ENCODE measurements at regions not wholly inside any gene's neighbourhood (a gene's known extent, or its start where the extent isn't known, plus 50 kb on each side); places are given as distances from the start of the nearest gene placed in this dataset.

DNA sequence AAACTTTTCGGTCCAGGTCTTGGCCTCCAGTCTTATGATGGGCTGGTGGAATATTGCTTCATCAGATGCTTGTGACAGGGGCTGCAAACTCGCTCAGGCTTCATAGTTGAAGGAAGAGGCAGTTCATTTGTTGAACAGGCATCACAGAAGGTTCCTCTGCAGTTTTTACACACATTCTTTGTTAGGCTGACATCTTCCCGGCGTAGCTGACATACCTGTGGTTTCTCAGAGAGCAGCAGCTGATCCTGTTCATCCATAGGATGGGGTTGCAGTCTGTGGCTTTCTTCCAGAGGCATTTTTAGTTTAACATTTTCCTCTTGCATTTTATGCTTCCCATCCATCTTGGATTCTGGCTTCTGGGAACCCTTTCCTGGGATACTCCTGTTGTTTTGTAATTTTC is 1255.2 kb downstream of the EFNA5 start:
- H3K4me3 ChIP-seq, result no peak overlapping the region
- no peaks in the 10 kb centered on the region for H3K36me3 ChIP-seq
- WGBS, 2 donors, result 75 to 86% methylated on average over 4 of the region's 4 CpGs
- no peaks in the 10 kb centered on the region for H3K9me3 ChIP-seq
- DNase-seq, result no peak
- no peaks in the 10 kb centered on the region for H3K4me1 ChIP-seq
- H3K27me3 ChIP-seq, result no peaks in the 10 kb centered on the region
- H3K27ac ChIP-seq, result no peak overlapping the region
- TF ChIP-seq POLR2A (IDR thresholded peaks at IDR 0.05), result no peak
- TF ChIP-seq EP300 (IDR thresholded peaks at IDR 0.05), result no peak
- TF ChIP-seq, protein P1, sequence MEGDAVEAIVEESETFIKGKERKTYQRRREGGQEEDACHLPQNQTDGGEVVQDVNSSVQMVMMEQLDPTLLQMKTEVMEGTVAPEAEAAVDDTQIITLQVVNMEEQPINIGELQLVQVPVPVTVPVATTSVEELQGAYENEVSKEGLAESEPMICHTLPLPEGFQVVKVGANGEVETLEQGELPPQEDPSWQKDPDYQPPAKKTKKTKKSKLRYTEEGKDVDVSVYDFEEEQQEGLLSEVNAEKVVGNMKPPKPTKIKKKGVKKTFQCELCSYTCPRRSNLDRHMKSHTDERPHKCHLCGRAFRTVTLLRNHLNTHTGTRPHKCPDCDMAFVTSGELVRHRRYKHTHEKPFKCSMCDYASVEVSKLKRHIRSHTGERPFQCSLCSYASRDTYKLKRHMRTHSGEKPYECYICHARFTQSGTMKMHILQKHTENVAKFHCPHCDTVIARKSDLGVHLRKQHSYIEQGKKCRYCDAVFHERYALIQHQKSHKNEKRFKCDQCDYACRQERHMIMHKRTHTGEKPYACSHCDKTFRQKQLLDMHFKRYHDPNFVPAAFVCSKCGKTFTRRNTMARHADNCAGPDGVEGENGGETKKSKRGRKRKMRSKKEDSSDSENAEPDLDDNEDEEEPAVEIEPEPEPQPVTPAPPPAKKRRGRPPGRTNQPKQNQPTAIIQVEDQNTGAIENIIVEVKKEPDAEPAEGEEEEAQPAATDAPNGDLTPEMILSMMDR (IDR thresholded peaks at IDR 0.05), result no peak
- no peak for TF ChIP-seq POLR2AphosphoS5 (IDR thresholded peaks at IDR 0.05)
- no peak for ATAC-seq (ENCODE audit: low FRiP score in 2 of 2)

DNA sequence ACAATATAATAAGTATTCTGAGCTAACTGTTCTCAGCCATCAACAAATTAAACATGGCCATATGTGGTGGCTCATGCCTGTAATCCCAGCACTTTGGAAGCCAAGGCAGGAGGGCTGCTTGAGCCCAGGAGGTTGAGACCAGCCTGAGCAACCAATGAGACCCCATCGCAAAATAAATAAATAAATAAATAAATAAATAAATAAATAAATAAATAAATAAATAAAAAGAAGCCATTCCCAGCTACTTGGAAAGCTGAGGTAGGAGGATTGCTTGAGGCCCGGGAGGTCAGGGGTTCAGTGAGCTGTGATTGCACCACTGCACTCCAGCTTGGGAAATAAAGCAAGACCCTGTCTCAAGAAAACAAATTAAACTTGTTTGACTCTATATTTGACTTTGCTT is 1256.4 kb downstream of the EFNA5 start:
- Histone ChIP-seq H3K9me3 (no peaks in the 10 kb centered on the region), H3K36me3 (no peaks in the 10 kb centered on the region), H3K27ac (no peak overlapping the region), H3K4me3 (no peak overlapping the region), H3K4me1 (no peaks in the 10 kb centered on the region), H3K27me3 (no peaks in the 10 kb centered on the region)
- 91 to 95% methylated on average over 2 of the region's 2 CpGs for WGBS, 2 donors
- ATAC-seq (ENCODE audit: low FRiP score in 2 of 2) (no peak), DNase-seq (no peak)
- no peak for TF ChIP-seq EP300 (IDR thresholded peaks at IDR 0.05)
- no peak for TF ChIP-seq POLR2AphosphoS5 (IDR thresholded peaks at IDR 0.05)
- TF ChIP-seq, protein P1 (IDR thresholded peaks at IDR 0.05), result no peak
- no peak for TF ChIP-seq POLR2A (IDR thresholded peaks at IDR 0.05)

DNA sequence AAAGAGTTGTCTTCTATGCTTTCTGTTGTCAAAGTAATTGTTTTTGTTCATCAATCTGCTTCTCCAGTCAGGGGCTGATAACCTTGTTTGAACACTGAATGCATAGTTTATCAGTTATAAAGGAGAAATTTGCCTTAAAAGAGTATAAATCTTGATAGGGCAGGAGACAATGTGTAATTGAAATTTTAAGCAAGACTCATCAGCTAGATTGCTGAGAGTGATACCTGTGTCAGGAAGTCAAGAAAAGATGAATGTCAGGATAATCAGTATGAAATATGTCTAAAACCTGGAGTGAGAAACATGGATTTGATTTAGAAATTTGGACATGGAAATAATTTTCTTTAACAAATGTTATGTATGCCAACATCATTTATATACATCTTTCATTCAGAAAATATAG is 1258.1 kb downstream of the EFNA5 start:
- Histone ChIP-seq H3K4me1 (no peaks in the 10 kb centered on the region), H3K9me3 (no peaks in the 10 kb centered on the region), H3K27ac (no peak overlapping the region), H3K27me3 (no peaks in the 10 kb centered on the region), H3K36me3 (no peaks in the 10 kb centered on the region), H3K4me3 (no peak overlapping the region)
- no peak for ATAC-seq (ENCODE audit: low FRiP score in 2 of 2)
- no peak for DNase-seq
- TF ChIP-seq EP300 (IDR thresholded peaks at IDR 0.05) (no peak), POLR2A (IDR thresholded peaks at IDR 0.05) (no peak), POLR2AphosphoS5 (IDR thresholded peaks at IDR 0.05) (no peak)
- TF ChIP-seq, protein P1 (IDR thresholded peaks at IDR 0.05), result no peak

- H3K27me3 ChIP-seq, result no peaks in the 10 kb centered on the region
- TF ChIP-seq POLR2AphosphoS5 (IDR thresholded peaks at IDR 0.05) (no peak), POLR2A (IDR thresholded peaks at IDR 0.05) (no peak), EP300 (IDR thresholded peaks at IDR 0.05) (no peak)
- TF ChIP-seq, protein P1 (IDR thresholded peaks at IDR 0.05), result no peak
- no peak for DNase-seq
- no peak for ATAC-seq (ENCODE audit: low FRiP score in 2 of 2)
- H3K36me3 ChIP-seq, result no peaks in the 10 kb centered on the region
- no peaks in the 10 kb centered on the region for H3K9me3 ChIP-seq
- H3K27ac ChIP-seq, result no peak overlapping the region
- 59 to 70% methylated on average over 2 of the region's 2 CpGs for WGBS, 2 donors
- no peaks in the 10 kb centered on the region for H3K4me1 ChIP-seq
- no peak overlapping the region for H3K4me3 ChIP-seq
Measured at GRCh38 chr5:106408570-106408969, 1262.2 kb downstream of the EFNA5 start.

DNA sequence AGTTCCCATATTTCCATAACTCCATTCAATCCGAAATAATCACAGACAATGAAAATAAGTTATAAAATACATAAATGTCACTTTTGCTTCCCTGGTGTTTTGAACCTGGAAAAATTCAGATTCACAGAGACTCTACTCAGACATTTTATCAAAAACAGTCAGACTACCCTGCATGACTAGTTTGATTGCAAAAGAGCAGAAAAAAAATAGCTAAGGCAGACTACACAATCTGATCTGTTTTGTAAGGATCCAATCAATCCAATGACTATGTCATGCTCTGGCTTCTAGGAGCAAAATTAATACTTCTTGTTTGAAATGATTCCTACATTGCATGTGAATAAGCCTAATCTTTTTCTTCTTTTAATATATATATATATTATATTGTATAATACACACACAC is 1262.6 kb downstream of the EFNA5 start:
- Histone ChIP-seq H3K4me3 (no peak overlapping the region), H3K9me3 (no peaks in the 10 kb centered on the region), H3K36me3 (no peaks in the 10 kb centered on the region), H3K27ac (no peak overlapping the region), H3K27me3 (no peaks in the 10 kb centered on the region), H3K4me1 (no peaks in the 10 kb centered on the region)
- TF ChIP-seq, protein P1 (IDR thresholded peaks at IDR 0.05), result no peak
- TF ChIP-seq POLR2AphosphoS5 (IDR thresholded peaks at IDR 0.05) (no peak), POLR2A (IDR thresholded peaks at IDR 0.05) (no peak), EP300 (IDR thresholded peaks at IDR 0.05) (no peak)
- no peak for DNase-seq
- 74 to 76% methylated on average over 1 of the region's 1 CpG for WGBS, 2 donors
- ATAC-seq (ENCODE audit: low FRiP score in 2 of 2), result no peak
